ENCODE measurements at regions not wholly inside any gene's neighbourhood (a gene's known extent, or its start where the extent isn't known, plus 50 kb on each side); places are given as distances from the start of the nearest gene placed in this dataset.
"Not testable (repeated sequence)": the region's sequence is repeated elsewhere in the genome, so short reads cannot be mapped to it uniquely, and the experiment has no call there.

- not testable (repeated sequence) for H4K20me1 ChIP-seq (ENCODE audit: insufficient read depth); H3K79me2 ChIP-seq (replicated peaks; ENCODE audit: insufficient read depth, low read length); H3K4me3 ChIP-seq (ENCODE audit: low read length); H2AFZ ChIP-seq (ENCODE audit: low read depth, low read length); H3K9me3 ChIP-seq (ENCODE audit: low read length); H3K36me3 ChIP-seq (ENCODE audit: insufficient read depth, low read length); H3K9me2 ChIP-seq (ENCODE audit: insufficient read depth, low read length); H3F3A ChIP-seq (ENCODE audit: insufficient read depth, low read length, poor library complexity, severe bottlenecking); H3K27ac ChIP-seq (ENCODE audit: low read length); H3K4me2 ChIP-seq (ENCODE audit: low read length); H3K27me3 ChIP-seq (ENCODE audit: insufficient read depth, low read depth, low read length); H3K9ac ChIP-seq (ENCODE audit: low read length)
Observed at GRCh38 chr10:46753763-46754162, 157.5 kb upstream of the PTPN20 start.

GRCh38 chr10:46761471-46761870, 149.8 kb upstream of the PTPN20 start:
- not testable (repeated sequence) for H3K27ac ChIP-seq (ENCODE audit: low read length); H4K20me1 ChIP-seq (ENCODE audit: insufficient read depth); H3K9me3 ChIP-seq (ENCODE audit: low read length); H2AFZ ChIP-seq (ENCODE audit: low read depth, low read length); H3F3A ChIP-seq (ENCODE audit: insufficient read depth, low read length, poor library complexity, severe bottlenecking); H3K9me2 ChIP-seq (ENCODE audit: insufficient read depth, low read length); H3K9ac ChIP-seq (ENCODE audit: low read length); H3K4me3 ChIP-seq (ENCODE audit: low read length); H3K36me3 ChIP-seq (ENCODE audit: insufficient read depth, low read length); H3K79me2 ChIP-seq (replicated peaks; ENCODE audit: insufficient read depth, low read length); H3K27me3 ChIP-seq (ENCODE audit: insufficient read depth, low read depth, low read length); H3K4me2 ChIP-seq (ENCODE audit: low read length)

GRCh38 chr10:46768515-46769291, 142.5 kb upstream of the PTPN20 start:
- not testable (repeated sequence) for H3K27me3 ChIP-seq (ENCODE audit: insufficient read depth, low read depth, low read length); H4K20me1 ChIP-seq (ENCODE audit: insufficient read depth); H3K9me3 ChIP-seq (ENCODE audit: low read length); H3K9me2 ChIP-seq (ENCODE audit: insufficient read depth, low read length); H3K27ac ChIP-seq (ENCODE audit: low read length); H3K79me2 ChIP-seq (replicated peaks; ENCODE audit: insufficient read depth, low read length); H3K4me2 ChIP-seq (ENCODE audit: low read length); H3K4me3 ChIP-seq (ENCODE audit: low read length); H2AFZ ChIP-seq (ENCODE audit: low read depth, low read length); H3K9ac ChIP-seq (ENCODE audit: low read length); H3K36me3 ChIP-seq (ENCODE audit: insufficient read depth, low read length); H3F3A ChIP-seq (ENCODE audit: insufficient read depth, low read length, poor library complexity, severe bottlenecking)

GRCh38 chr10:46773178-46773896, 137.9 kb upstream of the PTPN20 start:
- not testable (repeated sequence) for H3K9ac ChIP-seq (ENCODE audit: low read length); H3K36me3 ChIP-seq (ENCODE audit: insufficient read depth, low read length); H3K4me3 ChIP-seq (ENCODE audit: low read length); H3K27ac ChIP-seq (ENCODE audit: low read length); H3K9me3 ChIP-seq (ENCODE audit: low read length); H2AFZ ChIP-seq (ENCODE audit: low read depth, low read length); H3K4me2 ChIP-seq (ENCODE audit: low read length); H3K9me2 ChIP-seq (ENCODE audit: insufficient read depth, low read length); H3F3A ChIP-seq (ENCODE audit: insufficient read depth, low read length, poor library complexity, severe bottlenecking); H3K79me2 ChIP-seq (replicated peaks; ENCODE audit: insufficient read depth, low read length); H3K27me3 ChIP-seq (ENCODE audit: insufficient read depth, low read depth, low read length); H4K20me1 ChIP-seq (ENCODE audit: insufficient read depth)

GRCh38 chr10:46773897-46774236, 137.4 kb upstream of the PTPN20 start:
- H3K4me3 ChIP-seq (ENCODE audit: low read length); H3K27me3 ChIP-seq (ENCODE audit: insufficient read depth, low read depth, low read length); H3K9me2 ChIP-seq (ENCODE audit: insufficient read depth, low read length); H3K36me3 ChIP-seq (ENCODE audit: insufficient read depth, low read length); H3K9ac ChIP-seq (ENCODE audit: low read length); H3K27ac ChIP-seq (ENCODE audit: low read length); H3K9me3 ChIP-seq (ENCODE audit: low read length); H3F3A ChIP-seq (ENCODE audit: insufficient read depth, low read length, poor library complexity, severe bottlenecking); H3K79me2 ChIP-seq (replicated peaks; ENCODE audit: insufficient read depth, low read length); H3K4me2 ChIP-seq (ENCODE audit: low read length); H4K20me1 ChIP-seq (ENCODE audit: insufficient read depth); H2AFZ ChIP-seq (ENCODE audit: low read depth, low read length): not testable (repeated sequence)

- H3K27me3 ChIP-seq (ENCODE audit: insufficient read depth, low read depth, low read length); H3K9ac ChIP-seq (ENCODE audit: low read length); H4K20me1 ChIP-seq (ENCODE audit: insufficient read depth); H3K9me3 ChIP-seq (ENCODE audit: low read length); H3K36me3 ChIP-seq (ENCODE audit: insufficient read depth, low read length); H3K4me2 ChIP-seq (ENCODE audit: low read length); H3K79me2 ChIP-seq (replicated peaks; ENCODE audit: insufficient read depth, low read length); H3F3A ChIP-seq (ENCODE audit: insufficient read depth, low read length, poor library complexity, severe bottlenecking); H3K4me3 ChIP-seq (ENCODE audit: low read length); H2AFZ ChIP-seq (ENCODE audit: low read depth, low read length); H3K27ac ChIP-seq (ENCODE audit: low read length); H3K9me2 ChIP-seq (ENCODE audit: insufficient read depth, low read length): not testable (repeated sequence)
Observed at GRCh38 chr10:46774366-46774765, 136.9 kb upstream of the PTPN20 start.

- H3K27ac ChIP-seq (ENCODE audit: low read length); H3K79me2 ChIP-seq (replicated peaks; ENCODE audit: insufficient read depth, low read length); H3F3A ChIP-seq (ENCODE audit: insufficient read depth, low read length, poor library complexity, severe bottlenecking); H3K9me3 ChIP-seq (ENCODE audit: low read length); H3K36me3 ChIP-seq (ENCODE audit: insufficient read depth, low read length); H3K4me2 ChIP-seq (ENCODE audit: low read length); H3K9ac ChIP-seq (ENCODE audit: low read length); H4K20me1 ChIP-seq (ENCODE audit: insufficient read depth); H2AFZ ChIP-seq (ENCODE audit: low read depth, low read length); H3K9me2 ChIP-seq (ENCODE audit: insufficient read depth, low read length); H3K4me3 ChIP-seq (ENCODE audit: low read length); H3K27me3 ChIP-seq (ENCODE audit: insufficient read depth, low read depth, low read length): not testable (repeated sequence)
Observed at GRCh38 chr10:46774945-46775667, 136.1 kb upstream of the PTPN20 start.

GRCh38 chr10:46775668-46776059, 135.6 kb upstream of the PTPN20 start:
- not testable (repeated sequence) for H3K79me2 ChIP-seq (replicated peaks; ENCODE audit: insufficient read depth, low read length); H3K9me2 ChIP-seq (ENCODE audit: insufficient read depth, low read length); H2AFZ ChIP-seq (ENCODE audit: low read depth, low read length); H3K4me2 ChIP-seq (ENCODE audit: low read length); H3K9me3 ChIP-seq (ENCODE audit: low read length); H3F3A ChIP-seq (ENCODE audit: insufficient read depth, low read length, poor library complexity, severe bottlenecking); H3K4me3 ChIP-seq (ENCODE audit: low read length); H3K27me3 ChIP-seq (ENCODE audit: insufficient read depth, low read depth, low read length); H3K9ac ChIP-seq (ENCODE audit: low read length); H3K27ac ChIP-seq (ENCODE audit: low read length); H3K36me3 ChIP-seq (ENCODE audit: insufficient read depth, low read length); H4K20me1 ChIP-seq (ENCODE audit: insufficient read depth)
